Loucy (cell line): ENCODE measurements at regions not wholly inside any gene's neighbourhood (a gene's known extent, or its start where the extent isn't known, plus 50 kb on each side); places are given as distances from the start of the nearest gene placed in this dataset.

Experiments
- EZH2phosphoT487 ChIP-seq: fragments of 200-600 bp; IDR thresholded peaks from 2 replicates; pipeline ENCODE4 v1.6.1; 2018; ENCODE audit warnings: antibody characterized with exemption, mild to moderate bottlenecking, moderate library complexity, borderline replicate concordance
- TF ChIP-seq, protein P1 (sequence below): fragments of 200-600 bp; sonication (generic); conservative IDR thresholded peaks from 2 replicates; pipeline ENCODE4 v1.5.1; 2014; ENCODE audit warnings: mild to moderate bottlenecking, antibody characterized with exemption, low read length

DNA sequence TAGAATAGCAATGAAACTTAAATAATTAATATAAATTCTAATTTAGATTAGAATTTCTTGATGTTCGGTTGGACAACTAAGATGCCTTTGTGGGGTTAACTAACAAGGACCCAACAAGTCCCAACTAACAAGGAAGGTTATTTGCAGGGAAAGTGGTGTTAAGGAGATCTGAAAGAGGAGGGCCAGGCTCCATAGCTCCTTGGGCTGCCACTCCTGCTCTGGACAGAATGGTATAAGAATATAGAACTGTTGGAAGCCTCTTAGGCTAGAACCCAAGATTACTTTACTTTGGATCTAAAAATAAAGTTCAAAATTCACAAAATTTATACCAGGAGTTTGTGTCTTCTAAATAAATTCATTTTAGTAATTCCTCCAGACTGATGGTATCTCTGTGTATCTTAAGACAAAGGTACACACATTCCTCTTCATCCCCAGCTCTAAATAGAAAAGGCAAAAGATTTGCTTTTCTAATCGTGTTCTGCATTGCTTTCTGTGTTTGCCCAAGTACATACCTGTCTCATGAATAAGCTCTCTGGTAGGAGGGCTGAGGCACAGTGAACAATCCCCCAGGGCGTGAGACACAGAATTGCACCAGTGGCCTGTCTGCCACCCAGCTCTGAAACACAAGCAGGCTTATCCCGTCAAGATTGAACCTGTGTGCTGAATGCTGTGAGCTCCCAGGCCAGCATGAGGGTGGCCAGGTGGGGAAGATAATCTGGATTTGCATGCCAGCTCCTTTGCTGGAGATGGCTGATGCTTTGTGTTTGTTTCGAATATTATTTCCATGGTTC is 176.0 kb downstream of the ACKR3 start:
- TF ChIP-seq, protein P1, sequence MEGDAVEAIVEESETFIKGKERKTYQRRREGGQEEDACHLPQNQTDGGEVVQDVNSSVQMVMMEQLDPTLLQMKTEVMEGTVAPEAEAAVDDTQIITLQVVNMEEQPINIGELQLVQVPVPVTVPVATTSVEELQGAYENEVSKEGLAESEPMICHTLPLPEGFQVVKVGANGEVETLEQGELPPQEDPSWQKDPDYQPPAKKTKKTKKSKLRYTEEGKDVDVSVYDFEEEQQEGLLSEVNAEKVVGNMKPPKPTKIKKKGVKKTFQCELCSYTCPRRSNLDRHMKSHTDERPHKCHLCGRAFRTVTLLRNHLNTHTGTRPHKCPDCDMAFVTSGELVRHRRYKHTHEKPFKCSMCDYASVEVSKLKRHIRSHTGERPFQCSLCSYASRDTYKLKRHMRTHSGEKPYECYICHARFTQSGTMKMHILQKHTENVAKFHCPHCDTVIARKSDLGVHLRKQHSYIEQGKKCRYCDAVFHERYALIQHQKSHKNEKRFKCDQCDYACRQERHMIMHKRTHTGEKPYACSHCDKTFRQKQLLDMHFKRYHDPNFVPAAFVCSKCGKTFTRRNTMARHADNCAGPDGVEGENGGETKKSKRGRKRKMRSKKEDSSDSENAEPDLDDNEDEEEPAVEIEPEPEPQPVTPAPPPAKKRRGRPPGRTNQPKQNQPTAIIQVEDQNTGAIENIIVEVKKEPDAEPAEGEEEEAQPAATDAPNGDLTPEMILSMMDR: no peak
- no peak for TF ChIP-seq EZH2phosphoT487
